SK-N-SH (cell line): ENCODE measurements at regions not wholly inside any gene's neighbourhood (a gene's known extent, or its start where the extent isn't known, plus 50 kb on each side); places are given as distances from the start of the nearest gene placed in this dataset.

Source experiments
- CTCF ChIA-PET: fragments of 300-600, 350-600 bp; formaldehyde crosslinking; extraction: SDS; loops from one replicate; lab custom pipeline; 2021; lab: Yijun Ruan, JAX
- POLR2A ChIA-PET: fragments of 350-600 bp; sonication (Branson Sonifier 250); formaldehyde crosslinking; extraction: SDS; loops from one replicate; lab custom pipeline; 2020; ENCODE audit warnings: antibody characterized with exemption, inconsistent platforms; lab: Yijun Ruan, JAX
- DNase-seq: peaks from one replicate; pipeline ENCODE4 v3.0.0; 2012
- H2AFZ ChIP-seq: fragments of 200-600 bp; sonication (generic); 2 replicates; pipeline ENCODE4 v1.8.1; 2016; ENCODE audit warnings: antibody characterized with exemption, mild to moderate bottlenecking, low read depth
- H3F3A ChIP-seq: fragments of 200-600 bp; sonication (generic); replicated peaks from 2 replicates; pipeline ENCODE3; 2016; ENCODE audit warnings: antibody characterized with exemption, mild to moderate bottlenecking; ENCODE audit not compliant: insufficient read depth
- H3K27ac ChIP-seq, 2 experiments: fragments of 200-500 bp in 1 of 2; fragments of 200-600 bp in 1 of 2; sonication (Bioruptor generic) in 1 of 2; sonication (generic), shearing (Covaris generic) in 1 of 2; 2 replicates each; pipeline versions ENCODE4 v1.5.1 to v1.6.1; 2014 to 2016; ENCODE audit warnings: low read depth in 2 of 2, inconsistent platforms in 1 of 2, low read length in 1 of 2, mild to moderate bottlenecking in 1 of 2, mixed read lengths in 1 of 2
- H3K27me3 ChIP-seq: fragments of 200-600 bp; sonication (generic), shearing (Covaris generic); 2 replicates; pipeline ENCODE4 v1.6.1; 2016; ENCODE audit warnings: mixed run types; ENCODE audit not compliant: insufficient read depth
- H3K36me3 ChIP-seq, 2 experiments: fragments of 200-500 bp in 1 of 2; fragments of 200-600 bp in 1 of 2; sonication (Bioruptor generic) in 1 of 2; sonication (generic) in 1 of 2; replicated peaks in 1 of 2; 2 replicates each; pipeline versions ENCODE3 to v1.5.1; 2014 to 2016; ENCODE audit warnings: low read length in 1 of 2, mild to moderate bottlenecking in 1 of 2; ENCODE audit not compliant: insufficient read depth in 2 of 2, control insufficient read depth in 1 of 2
- H3K4me1 ChIP-seq, 2 experiments: fragments of 200-500 bp in 1 of 2; fragments of 200-600 bp in 1 of 2; sonication (Bioruptor generic) in 1 of 2; sonication (generic), shearing (Covaris generic) in 1 of 2; 2 replicates each; pipeline versions ENCODE4 v1.5.1 to v1.6.1; 2014 to 2016; ENCODE audit warnings: low read depth in 1 of 2, low read length in 1 of 2, mixed run types in 1 of 2; ENCODE audit not compliant: insufficient read depth in 2 of 2, control insufficient read depth in 1 of 2
- H3K4me2 ChIP-seq: fragments of 200-600 bp; sonication (generic), shearing (Covaris generic); 2 replicates; pipeline ENCODE4 v1.6.1; 2017; ENCODE audit warnings: mixed run types
- H3K4me3 ChIP-seq, 2 experiments: fragments of 200-500 bp in 1 of 2; fragments of 200-600 bp in 1 of 2; sonication (Bioruptor generic) in 1 of 2; sonication (generic), shearing (Covaris generic) in 1 of 2; 2 replicates each; pipeline versions ENCODE4 v1.5.1 to v1.8.1; 2014 to 2016; ENCODE audit warnings: low read depth in 2 of 2, inconsistent platforms in 1 of 2, low read length in 1 of 2, mild to moderate bottlenecking in 1 of 2, mixed read lengths in 1 of 2, moderate library complexity in 1 of 2
- H3K79me2 ChIP-seq: fragments of 200-600 bp; sonication (generic); 2 replicates; pipeline ENCODE4 v1.8.1; 2017; ENCODE audit warnings: mild to moderate bottlenecking; ENCODE audit not compliant: insufficient read depth
- H3K9ac ChIP-seq: fragments of 200-600 bp; sonication (generic); 2 replicates; pipeline ENCODE4 v1.6.1; 2017; ENCODE audit warnings: mixed run types
- H3K9me2 ChIP-seq: fragments of 200-600 bp; sonication (generic); 2 replicates; pipeline ENCODE4 v1.6.1; 2017; ENCODE audit warnings: mixed run types
- H3K9me3 ChIP-seq: fragments of 200-600 bp; sonication (generic); 2 replicates; pipeline ENCODE4 v1.6.1; 2017; ENCODE audit warnings: mixed run types, mild to moderate bottlenecking, moderate library complexity
- H4K20me1 ChIP-seq: fragments of 200-600 bp; sonication (generic); 2 replicates; pipeline ENCODE4 v1.6.1; 2017; ENCODE audit warnings: mild to moderate bottlenecking, mixed run types; ENCODE audit not compliant: insufficient read depth
- ELF1 ChIP-seq: IDR thresholded peaks from 2 replicates; pipeline ENCODE4 v1.4.0; 2012
- EZH2phosphoT487 ChIP-seq: fragments of 200-600 bp; sonication (generic); IDR thresholded peaks from 2 replicates; pipeline ENCODE4 v1.6.1; 2017; ENCODE audit warnings: low read depth, mixed run types, mild to moderate bottlenecking, antibody characterized with exemption, moderate library complexity, borderline replicate concordance
- FOSL2 ChIP-seq: IDR thresholded peaks from 2 replicates; pipeline ENCODE4 v1.4.0; 2012; ENCODE audit warnings: low read depth, mild to moderate bottlenecking, moderate library complexity, borderline replicate concordance
- FOXM1 ChIP-seq: IDR thresholded peaks from 2 replicates; pipeline ENCODE4 v1.4.0; 2012; ENCODE audit warnings: low read depth, mild to moderate bottlenecking
- GATA2 ChIP-seq: sonication (generic); formaldehyde crosslinking; IDR thresholded peaks from 2 replicates; pipeline ENCODE4 v1.5.0; 2020; ENCODE audit warnings: mild to moderate bottlenecking, missing genetic modification reagents
- MEF2A ChIP-seq: IDR thresholded peaks from 2 replicates; pipeline ENCODE4 v1.4.0; 2012; ENCODE audit warnings: low read depth, borderline replicate concordance
- NRF1 ChIP-seq: IDR thresholded peaks from 2 replicates; pipeline ENCODE4 v1.6.1; 2012; ENCODE audit warnings: low read depth, mild to moderate bottlenecking, low read length
- POLR2AphosphoS5 ChIP-seq: IDR thresholded peaks from 2 replicates; pipeline ENCODE4 v1.6.1; 2012; ENCODE audit warnings: low read depth, low read length
- RCOR1 ChIP-seq: fragments of 150-350 bp; IDR thresholded peaks from 2 replicates; pipeline ENCODE4 v1.6.1; 2017; ENCODE audit warnings: antibody characterized with exemption, low read length
- RXRA ChIP-seq: IDR thresholded peaks from 2 replicates; pipeline ENCODE4 v1.4.0; 2012; ENCODE audit warnings: low read depth, mild to moderate bottlenecking, borderline replicate concordance
- SIN3A ChIP-seq: IDR thresholded peaks from 2 replicates; pipeline ENCODE4 v1.6.1; 2012; ENCODE audit warnings: low read depth, mild to moderate bottlenecking, low read length, moderate library complexity, borderline replicate concordance
- WGBS: methylation state at CpG from one replicate; pipeline ENCODE4 v1.1.6; 2017; ENCODE audit warnings: low lambda C conversion rate; 5-methylcytosine and 5-hydroxymethylcytosine counted together
- TF ChIP-seq, protein P1 (sequence below): IDR thresholded peaks from 2 replicates; pipeline ENCODE4 v1.4.0; 2012; ENCODE audit warnings: low read depth, borderline replicate concordance
- TF ChIP-seq, protein P2 (sequence below): IDR thresholded peaks from 2 replicates; pipeline ENCODE4; 2012
- TF ChIP-seq, protein P3 (sequence below): IDR thresholded peaks from 2 replicates; pipeline ENCODE4 v1.6.1; 2012; ENCODE audit warnings: mild to moderate bottlenecking, low read depth, low read length, moderate library complexity
- TF ChIP-seq, protein P4 (sequence below): IDR thresholded peaks from 2 replicates; pipeline ENCODE4 v1.4.0; 2012; ENCODE audit warnings: low read depth
- TF ChIP-seq, protein P5 (sequence below): fragments of 150-350 bp; IDR thresholded peaks from 2 replicates; pipeline ENCODE4 v1.6.1; 2017; ENCODE audit warnings: antibody characterized with exemption, low read length, low read depth, borderline replicate concordance

DNA sequence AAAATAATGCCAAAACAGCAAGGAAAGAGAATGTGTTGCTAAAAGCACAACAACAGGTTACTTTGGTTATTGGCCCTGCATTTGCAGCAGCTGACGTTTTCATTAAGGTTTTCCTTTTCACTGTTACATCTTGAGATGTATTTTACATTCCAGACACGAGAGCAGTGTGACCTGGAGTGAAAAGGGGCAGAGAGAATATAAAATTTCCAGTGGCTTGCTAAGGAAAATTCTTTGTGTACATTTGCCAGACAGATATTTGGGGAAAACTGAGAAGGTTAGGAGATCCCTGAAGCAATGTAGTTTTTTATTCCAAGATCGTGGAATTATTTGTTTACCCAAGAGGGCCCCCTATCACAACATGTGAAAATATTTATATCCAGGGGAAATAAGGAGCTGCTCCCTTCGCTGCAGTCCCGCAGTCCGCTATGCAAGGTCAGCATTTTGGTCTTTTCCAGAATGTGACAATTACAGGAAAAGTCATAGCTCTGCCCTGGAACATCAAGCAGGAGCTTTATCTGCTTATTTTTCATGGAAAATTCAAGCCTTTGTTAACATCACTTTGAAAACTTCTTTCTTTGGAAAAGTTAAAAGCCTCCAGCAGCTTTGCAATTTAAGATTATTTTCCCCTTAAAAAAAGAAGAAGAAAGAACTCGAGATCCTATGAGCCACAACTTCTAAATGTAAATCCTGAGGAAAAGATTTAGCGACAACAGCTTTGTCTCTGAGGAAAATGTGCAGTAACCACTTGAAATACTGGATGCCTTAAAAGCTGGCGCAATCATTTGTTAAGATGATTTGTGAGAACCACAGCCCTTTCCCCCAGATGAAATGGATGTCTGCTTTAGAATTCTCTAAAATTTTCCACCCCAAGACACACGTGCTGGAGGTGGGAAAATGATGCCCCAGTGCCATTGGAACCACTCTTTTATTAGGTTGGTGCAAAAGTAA lies 256.4 kb upstream of the TPM1 start (continued):
- no peak for TF ChIP-seq EZH2phosphoT487

DNA sequence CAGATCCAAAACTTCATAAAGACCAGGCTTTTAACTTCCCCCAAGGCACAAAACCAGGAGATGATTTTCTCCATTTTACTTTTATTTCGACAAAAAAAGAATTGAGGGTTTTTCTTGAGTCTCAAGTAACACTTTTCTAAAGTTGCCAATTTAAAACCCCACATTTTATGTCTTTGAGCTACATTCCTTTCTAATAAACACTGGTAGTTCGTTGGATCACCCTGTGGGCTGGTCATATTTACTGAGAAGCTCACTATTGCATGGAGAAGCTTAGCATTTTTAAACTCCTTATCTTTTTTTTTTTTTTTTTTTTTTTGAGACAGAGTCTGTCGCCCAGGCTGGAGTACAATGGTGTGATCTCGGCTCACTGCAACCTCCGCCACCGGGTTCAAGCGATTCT lies 255.1 kb upstream of the TPM1 start:
- peaks cover 10% of the 10 kb centered on the region for H3F3A ChIP-seq
- no peaks in the 10 kb centered on the region for H3K9me2 ChIP-seq
- no peak overlapping the region for H3K4me3 ChIP-seq
- H3K36me3 ChIP-seq, result peaks cover 29 to 35% of the 10 kb centered on the region in 2 experiments
- H3K4me1 ChIP-seq, result peaks cover 13 to 16% of the 10 kb centered on the region in 2 experiments
- TF ChIP-seq SIN3A (no peak), MEF2A (no peak), GATA2 (CRISPR knock-in tag) (no peak), RCOR1 (no peak), RXRA (no peak), POLR2AphosphoS5 (no peak), FOXM1 (no peak), ELF1 (no peak)
- TF ChIP-seq, protein P1, sequence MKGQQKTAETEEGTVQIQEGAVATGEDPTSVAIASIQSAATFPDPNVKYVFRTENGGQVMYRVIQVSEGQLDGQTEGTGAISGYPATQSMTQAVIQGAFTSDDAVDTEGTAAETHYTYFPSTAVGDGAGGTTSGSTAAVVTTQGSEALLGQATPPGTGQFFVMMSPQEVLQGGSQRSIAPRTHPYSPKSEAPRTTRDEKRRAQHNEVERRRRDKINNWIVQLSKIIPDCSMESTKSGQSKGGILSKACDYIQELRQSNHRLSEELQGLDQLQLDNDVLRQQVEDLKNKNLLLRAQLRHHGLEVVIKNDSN, result no peak
- TF ChIP-seq, protein P2, sequence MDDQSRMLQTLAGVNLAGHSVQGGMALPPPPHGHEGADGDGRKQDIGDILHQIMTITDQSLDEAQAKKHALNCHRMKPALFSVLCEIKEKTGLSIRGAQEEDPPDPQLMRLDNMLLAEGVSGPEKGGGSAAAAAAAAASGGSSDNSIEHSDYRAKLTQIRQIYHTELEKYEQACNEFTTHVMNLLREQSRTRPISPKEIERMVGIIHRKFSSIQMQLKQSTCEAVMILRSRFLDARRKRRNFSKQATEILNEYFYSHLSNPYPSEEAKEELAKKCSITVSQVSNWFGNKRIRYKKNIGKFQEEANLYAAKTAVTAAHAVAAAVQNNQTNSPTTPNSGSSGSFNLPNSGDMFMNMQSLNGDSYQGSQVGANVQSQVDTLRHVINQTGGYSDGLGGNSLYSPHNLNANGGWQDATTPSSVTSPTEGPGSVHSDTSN, result no peak
- H3K27ac ChIP-seq, result no peak overlapping the region
- H3K9ac ChIP-seq, result no peak overlapping the region
- H2AFZ ChIP-seq, result no peak overlapping the region
- 96% methylated on average over 7 of the region's 7 CpGs for WGBS
- ChIA-PET POLR2A (no interaction called here), CTCF (no interaction called here)
- no peaks in the 10 kb centered on the region; the same call in 1 of the 2 replicates for H3K79me2 ChIP-seq
- H3K4me2 ChIP-seq, result no peak overlapping the region
- DNase-seq, result no peak
- H3K27me3 ChIP-seq, result no peaks in the 10 kb centered on the region
- no peaks in the 10 kb centered on the region for H3K9me3 ChIP-seq
- H4K20me1 ChIP-seq, result no peaks in the 10 kb centered on the region

DNA sequence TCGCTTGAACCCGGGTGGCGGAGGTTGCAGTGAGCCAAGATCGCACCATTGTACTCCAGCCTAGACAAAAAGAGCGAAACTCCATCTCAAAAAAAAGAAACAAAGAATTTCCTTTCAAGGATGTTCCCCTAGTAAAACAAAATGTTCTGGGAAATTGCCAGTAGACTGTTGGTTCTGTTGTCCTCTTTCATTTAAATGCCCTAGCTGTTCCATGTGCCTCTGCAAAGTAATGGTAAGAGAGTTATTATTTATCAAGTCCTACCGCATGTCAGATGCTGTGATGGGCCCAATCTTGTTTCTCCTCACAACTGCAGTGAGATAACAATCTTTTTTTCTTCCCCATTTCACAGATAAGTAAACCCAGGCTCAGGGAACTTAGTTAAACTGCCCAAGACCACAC lies 254.3 kb upstream of the TPM1 start:
- H3K4me1 ChIP-seq, result peaks cover 6 to 8% of the 10 kb centered on the region in 2 experiments; a peak in 3 of 4 replicates
- no peak for DNase-seq
- no peaks in the 10 kb centered on the region for H4K20me1 ChIP-seq
- no peak overlapping the region for H2AFZ ChIP-seq
- 85% methylated on average over 6 of the region's 6 CpGs for WGBS
- H3K9me3 ChIP-seq, result no peaks in the 10 kb centered on the region
- H3K9me2 ChIP-seq, result no peaks in the 10 kb centered on the region
- H3K27me3 ChIP-seq, result no peaks in the 10 kb centered on the region
- peaks cover 29 to 35% of the 10 kb centered on the region in 2 experiments for H3K36me3 ChIP-seq
- H3K27ac ChIP-seq, result no peak overlapping the region
- no peak overlapping the region for H3K4me2 ChIP-seq
- peaks cover 3% of the 10 kb centered on the region for H3F3A ChIP-seq
- H3K79me2 ChIP-seq, result no peaks in the 10 kb centered on the region; the same call in 1 of the 2 replicates
- ChIA-PET POLR2A (interaction anchor here (0.8 kb wide), 1 partner anchor 20 kb away, joined by 3 read pairs; no protein-coding TSS in a partner anchor), CTCF (interaction anchor here (0.7 to 0.8 kb wide), 2 partner anchors 46 to 260 kb away, joined by 4 to 6 read pairs; no protein-coding TSS in a partner anchor)
- no peak overlapping the region for H3K4me3 ChIP-seq
- no peak overlapping the region for H3K9ac ChIP-seq
- TF ChIP-seq, protein P3, sequence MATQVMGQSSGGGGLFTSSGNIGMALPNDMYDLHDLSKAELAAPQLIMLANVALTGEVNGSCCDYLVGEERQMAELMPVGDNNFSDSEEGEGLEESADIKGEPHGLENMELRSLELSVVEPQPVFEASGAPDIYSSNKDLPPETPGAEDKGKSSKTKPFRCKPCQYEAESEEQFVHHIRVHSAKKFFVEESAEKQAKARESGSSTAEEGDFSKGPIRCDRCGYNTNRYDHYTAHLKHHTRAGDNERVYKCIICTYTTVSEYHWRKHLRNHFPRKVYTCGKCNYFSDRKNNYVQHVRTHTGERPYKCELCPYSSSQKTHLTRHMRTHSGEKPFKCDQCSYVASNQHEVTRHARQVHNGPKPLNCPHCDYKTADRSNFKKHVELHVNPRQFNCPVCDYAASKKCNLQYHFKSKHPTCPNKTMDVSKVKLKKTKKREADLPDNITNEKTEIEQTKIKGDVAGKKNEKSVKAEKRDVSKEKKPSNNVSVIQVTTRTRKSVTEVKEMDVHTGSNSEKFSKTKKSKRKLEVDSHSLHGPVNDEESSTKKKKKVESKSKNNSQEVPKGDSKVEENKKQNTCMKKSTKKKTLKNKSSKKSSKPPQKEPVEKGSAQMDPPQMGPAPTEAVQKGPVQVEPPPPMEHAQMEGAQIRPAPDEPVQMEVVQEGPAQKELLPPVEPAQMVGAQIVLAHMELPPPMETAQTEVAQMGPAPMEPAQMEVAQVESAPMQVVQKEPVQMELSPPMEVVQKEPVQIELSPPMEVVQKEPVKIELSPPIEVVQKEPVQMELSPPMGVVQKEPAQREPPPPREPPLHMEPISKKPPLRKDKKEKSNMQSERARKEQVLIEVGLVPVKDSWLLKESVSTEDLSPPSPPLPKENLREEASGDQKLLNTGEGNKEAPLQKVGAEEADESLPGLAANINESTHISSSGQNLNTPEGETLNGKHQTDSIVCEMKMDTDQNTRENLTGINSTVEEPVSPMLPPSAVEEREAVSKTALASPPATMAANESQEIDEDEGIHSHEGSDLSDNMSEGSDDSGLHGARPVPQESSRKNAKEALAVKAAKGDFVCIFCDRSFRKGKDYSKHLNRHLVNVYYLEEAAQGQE, result no peak
- TF ChIP-seq GATA2 (CRISPR knock-in tag) (no peak), POLR2AphosphoS5 (no peak), FOSL2 (no peak), NRF1 (no peak)
- TF ChIP-seq, protein P4, sequence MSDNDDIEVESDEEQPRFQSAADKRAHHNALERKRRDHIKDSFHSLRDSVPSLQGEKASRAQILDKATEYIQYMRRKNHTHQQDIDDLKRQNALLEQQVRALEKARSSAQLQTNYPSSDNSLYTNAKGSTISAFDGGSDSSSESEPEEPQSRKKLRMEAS, result no peak
- TF ChIP-seq, protein P5, sequence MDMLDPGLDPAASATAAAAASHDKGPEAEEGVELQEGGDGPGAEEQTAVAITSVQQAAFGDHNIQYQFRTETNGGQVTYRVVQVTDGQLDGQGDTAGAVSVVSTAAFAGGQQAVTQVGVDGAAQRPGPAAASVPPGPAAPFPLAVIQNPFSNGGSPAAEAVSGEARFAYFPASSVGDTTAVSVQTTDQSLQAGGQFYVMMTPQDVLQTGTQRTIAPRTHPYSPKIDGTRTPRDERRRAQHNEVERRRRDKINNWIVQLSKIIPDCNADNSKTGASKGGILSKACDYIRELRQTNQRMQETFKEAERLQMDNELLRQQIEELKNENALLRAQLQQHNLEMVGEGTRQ, result no peak
- TF ChIP-seq, protein P1, result no peak
